GM12878 (cell line): ENCODE measurements at regions not wholly inside any gene's neighbourhood (a gene's known extent, or its start where the extent isn't known, plus 50 kb on each side); places are given as distances from the start of the nearest gene placed in this dataset.

Experiments used
- ATAC-seq: fragments of 200-7000 bp; cut with Tn5 transposase; 3 replicates; pipeline ENCODE4 v1.9.1; 2020; ENCODE audit warnings: mild to moderate bottlenecking, moderate library complexity
- BruUV-seq: library from RNA; stranded (reverse); fragments of 400-500 nt; replicated peaks from 2 replicates; lab custom pipeline; 2021; lab: Mats Ljungman, UMichigan
- CTCF ChIA-PET: fragments of 300-600 bp; sonication (Branson Sonifier 250); formaldehyde crosslinking; extraction: SDS; loops from one replicate; lab custom pipeline; 2021; ENCODE audit warnings: inconsistent platforms; lab: Yijun Ruan, JAX
- POLR2A ChIA-PET: fragments of 350-600 bp; formaldehyde crosslinking; extraction: SDS; loops from one replicate; lab custom pipeline; 2021; ENCODE audit warnings: inconsistent platforms; lab: Charles Lee
- RAD21 ChIA-PET: fragments of 300-600 bp; sonication (Branson Sonifier 250); formaldehyde crosslinking; loops from one replicate; lab custom pipeline; 2023; ENCODE audit warnings: antibody characterized with exemption; ENCODE audit not compliant: unreplicated experiment; lab: Charles Lee
- SMC1A ChIA-PET: fragments of 300-600 bp; sonication (Branson Sonifier 250); formaldehyde crosslinking; loops from one replicate; lab custom pipeline; 2023; ENCODE audit not compliant: unreplicated experiment, uncharacterized antibody; lab: Charles Lee
- DNase-seq: peaks from one replicate; pipeline ENCODE4 v3.0.0-alpha.2; 2011; ENCODE audit warnings: low read depth, low spot score
- FAIRE-seq: peaks from 3 replicates; lab custom pipeline; 2011; peaks lifted over from hg19 to GRCh38; lab: Jason Lieb, UNC
- H2AFZ ChIP-seq: 2 replicates; pipeline ENCODE4 v1.6.0; 2011; ENCODE audit warnings: low read depth, low read length, control low read depth; ENCODE audit not compliant: control insufficient read depth
- H3K27ac ChIP-seq: 2 replicates; pipeline ENCODE4 v1.5.1; 2011; ENCODE audit warnings: control low read depth; ENCODE audit not compliant: control insufficient read depth, insufficient read depth
- H3K27me3 ChIP-seq, 2 experiments: replicated peaks in 1 of 2; 2 replicates each; pipeline versions ENCODE4 v1.6.0 to v1.6.1; 2011; ENCODE audit warnings: low read length in 1 of 2; ENCODE audit not compliant: control insufficient read depth in 2 of 2, insufficient read depth in 2 of 2
- H3K36me3 ChIP-seq, 2 experiments: 2 replicates each; pipeline ENCODE4 v1.5.1; 2011; ENCODE audit warnings: low read length in 1 of 2; ENCODE audit not compliant: control insufficient read depth in 2 of 2, insufficient read depth in 2 of 2
- H3K4me1 ChIP-seq: 2 replicates; pipeline ENCODE4 v1.6.1; 2011; ENCODE audit warnings: mild to moderate bottlenecking, low read length, moderate library complexity, mixed read lengths; ENCODE audit not compliant: control insufficient read depth, insufficient read depth
- H3K4me2 ChIP-seq: 2 replicates; pipeline ENCODE4 v1.6.0; 2011; ENCODE audit warnings: control low read depth; ENCODE audit not compliant: control insufficient read depth, insufficient read depth
- H3K4me3 ChIP-seq: fragments of 200-600 bp; sonication (generic); 2 replicates; pipeline ENCODE4 v1.5.1; 2016
- H3K79me2 ChIP-seq: 2 replicates; pipeline ENCODE4 v1.6.0; 2011; ENCODE audit warnings: low read length; ENCODE audit not compliant: control insufficient read depth, insufficient read depth
- H3K9ac ChIP-seq: 2 replicates; pipeline ENCODE4 v1.8.0; 2011; ENCODE audit warnings: low read length, control low read depth, mixed read lengths; ENCODE audit not compliant: control insufficient read depth, insufficient read depth
- H3K9me3 ChIP-seq: replicated peaks from 3 replicates; pipeline ENCODE4 v1.5.1; 2011; ENCODE audit warnings: mild to moderate bottlenecking, low read length; ENCODE audit not compliant: control insufficient read depth, insufficient read depth
- H4K20me1 ChIP-seq: 2 replicates; pipeline ENCODE4 v1.6.0; 2011; ENCODE audit not compliant: control insufficient read depth, insufficient read depth
- CTCF ChIP-seq, 3 experiments: IDR thresholded peaks in 2 of 3; conservative IDR thresholded peaks in 1 of 3; 2 replicates each; pipeline ENCODE4 v1.5.1; 2011; ENCODE audit warnings: low read depth in 3 of 3, low read length in 3 of 3, mild to moderate bottlenecking in 3 of 3, control low read depth in 2 of 3, moderate library complexity in 2 of 3, inconsistent platforms in 1 of 3, mixed read lengths in 1 of 3; ENCODE audit not compliant: control insufficient read depth in 2 of 3, insufficient read depth in 1 of 3; ENCODE audit errors: extremely low read depth in 1 of 3
- IKZF2 ChIP-seq, 2 experiments: fragments of 450-650 bp; IDR thresholded peaks; 2 replicates each; pipeline ENCODE4 v1.6.1; 2017; ENCODE audit warnings: mild to moderate bottlenecking in 2 of 2, moderate library complexity in 2 of 2
- POU2F2 ChIP-seq: IDR thresholded peaks from 3 replicates; pipeline ENCODE4 v1.6.1; 2011; ENCODE audit warnings: low read depth, mild to moderate bottlenecking, low read length, borderline replicate concordance
- RCOR1 ChIP-seq: conservative IDR thresholded peaks from 2 replicates; pipeline ENCODE4 v1.6.1; 2012; ENCODE audit warnings: low read depth, low read length, improper control_type of control experiment
- SKIL ChIP-seq: fragments of 450-650 bp; IDR thresholded peaks from 2 replicates; pipeline ENCODE4 v1.6.1; 2017; ENCODE audit warnings: mild to moderate bottlenecking, low read depth, inconsistent platforms; ENCODE audit not compliant: poor library complexity, severe bottlenecking
- TAF1 ChIP-seq: IDR thresholded peaks from 2 replicates; pipeline ENCODE4 v1.6.1; 2011; ENCODE audit warnings: mild to moderate bottlenecking, low read depth, low read length, borderline replicate concordance
- WGBS: methylation state at CpG from one replicate; pipeline ENCODE4 v1.1.6; 2016; ENCODE audit warnings: low lambda C conversion rate; ENCODE audit not compliant: insufficient replicate concordance, insufficient coverage; ENCODE audit errors: missing lambda C conversion rate; 5-methylcytosine and 5-hydroxymethylcytosine counted together
- in situ Hi-C: fragments of 300-500 bp; cut with MboI; formaldehyde crosslinking; loops from 9 replicates; pipeline ENCODE4 v1.14.3; 2018; ENCODE audit warnings: mixed read lengths
- intact Hi-C: fragments of 100-400 bp; cut with micrococcal nuclease; formaldehyde crosslinking; loops from one replicate; pipeline ENCODE4 v1.14.2; 2022; ENCODE audit not compliant: unreplicated experiment

- in situ Hi-C loops (no loop called here), intact Hi-C loops (no loop called here)
- WGBS = 93% methylated on average over 13 of the region's 13 CpGs
- H3K4me3 ChIP-seq = no peak overlapping the region
- no TSS peak for BruUV-seq
- H3K4me2 ChIP-seq = no peak overlapping the region
- no peaks in the 10 kb centered on the region for H3K36me3 ChIP-seq
- ChIA-PET POLR2A (interaction anchor here (1.0 kb wide), 1 partner anchor 18 kb away, joined by 3 read pairs; no protein-coding TSS in a partner anchor), CTCF (interaction anchor here (0.6 to 10.7 kb wide), 6 partner anchors 9 to 111 kb away, joined by 3 to 100 read pairs (median 4); no protein-coding TSS in a partner anchor), SMC1A (interaction anchor here (1.2 to 9.5 kb wide), 6 partner anchors 8 to 147 kb away, joined by 3 to 72 read pairs (median 5); no protein-coding TSS in a partner anchor), RAD21 (interaction anchor here (0.5 to 8.8 kb wide), 2 partner anchors 19 to 520 kb away, joined by 3 to 66 read pairs; no protein-coding TSS in a partner anchor)
- no peak overlapping the region for H2AFZ ChIP-seq
- no peak overlapping the region for H3K27ac ChIP-seq
- FAIRE-seq (no peak), DNase-seq (no peak), ATAC-seq (no peak)
- H3K9me3 ChIP-seq = no peaks in the 10 kb centered on the region; the same call in 2 of the 3 replicates
- H3K79me2 ChIP-seq = no peaks in the 10 kb centered on the region
- no peaks in the 10 kb centered on the region for H3K27me3 ChIP-seq
- H3K4me1 ChIP-seq = peaks cover 19% of the 10 kb centered on the region
- no peak overlapping the region for H3K9ac ChIP-seq
- H4K20me1 ChIP-seq = no peaks in the 10 kb centered on the region
- TF ChIP-seq CTCF (IDR thresholded peaks at IDR 0.05 in 2 of 3, conservative IDR thresholded peaks at IDR 0.05 in 1 of 3; ENCODE audit: control insufficient read depth in 2 of 3, extremely low read depth in 1 of 3, insufficient read depth in 1 of 3, low read depth in 3 of 3, low read length in 3 of 3) (no peak), RCOR1 (no peak), POU2F2 (no peak), TAF1 (no peak), IKZF2 (IDR thresholded peaks at IDR 0.05) (no peak), SKIL (no peak)
Observed at GRCh38 chr2:196433116-196433515, 206.4 kb upstream of the CCDC150 start.
